Mononuclear cell (primary cell): ENCODE measurements at regions not wholly inside any gene's neighbourhood (a gene's known extent, or its start where the extent isn't known, plus 50 kb on each side); places are given as distances from the start of the nearest gene placed in this dataset.

Experiments
- H3K27me3 ChIP-seq: 2 replicates; pipeline ENCODE4 v1.6.0; 2011; ENCODE audit warnings: low read length, control low read depth; ENCODE audit not compliant: insufficient read depth
- H3K4me1 ChIP-seq: 2 replicates; pipeline ENCODE4 v1.5.1; 2011; ENCODE audit warnings: mild to moderate bottlenecking, low read length, control low read depth; ENCODE audit not compliant: insufficient read depth
- H3K4me3 ChIP-seq: 2 replicates; pipeline ENCODE4 v1.5.1; 2011; ENCODE audit warnings: mild to moderate bottlenecking, low read length, moderate library complexity
- H3K9me3 ChIP-seq: 2 replicates; pipeline ENCODE4 v1.5.1; 2011; ENCODE audit warnings: low read depth, mild to moderate bottlenecking, control low read depth, low read length

DNA sequence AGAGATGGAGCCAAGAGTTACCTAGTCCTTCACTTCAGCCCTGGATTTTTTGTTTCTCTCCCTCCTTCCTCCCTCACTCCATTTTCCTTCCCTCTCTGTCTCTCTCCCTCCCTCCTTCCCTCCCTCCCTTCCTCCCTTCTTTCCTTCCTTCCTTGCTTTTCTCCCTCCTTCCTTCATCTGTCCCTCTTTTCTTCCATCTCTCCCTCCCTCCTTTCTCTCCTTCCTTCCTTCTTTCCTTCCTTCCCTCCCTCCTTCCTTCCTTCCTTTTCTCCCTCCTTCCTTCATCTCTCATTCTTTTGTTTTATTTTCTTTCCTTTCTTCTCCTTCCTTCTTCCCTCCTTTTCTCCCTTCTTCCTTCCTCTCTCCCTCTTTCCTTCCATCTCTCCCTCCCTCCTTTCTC, 283.5 kb downstream of the MAF start:
- Histone ChIP-seq H3K9me3 (no peaks in the 10 kb centered on the region), H3K4me1 (peaks cover 4% of the 10 kb centered on the region), H3K27me3 (peaks cover 6% of the 10 kb centered on the region), H3K4me3 (no peak overlapping the region)

DNA sequence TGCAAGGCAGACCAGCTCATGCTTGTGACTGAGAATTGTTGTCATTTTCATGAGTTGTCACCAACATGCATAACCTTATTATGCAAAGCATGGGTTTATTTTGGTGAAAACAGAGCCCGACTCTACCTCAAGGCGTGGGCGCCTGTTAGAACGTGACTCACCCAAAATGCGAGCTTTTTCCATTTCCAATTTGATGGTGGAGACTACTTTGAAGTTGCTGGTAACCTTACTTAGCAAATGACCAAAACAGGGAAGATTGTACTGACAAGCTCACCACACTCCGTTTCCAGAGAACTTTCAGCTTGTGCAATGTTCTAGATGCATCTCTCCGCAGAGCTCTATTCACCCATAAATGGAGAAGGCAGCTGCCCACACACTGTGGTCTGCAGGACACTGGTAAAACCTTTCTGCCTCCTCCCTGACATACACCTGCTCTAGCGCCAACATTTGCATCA, 284.5 kb downstream of the MAF start:
- H3K9me3 ChIP-seq: no peaks in the 10 kb centered on the region
- no peak overlapping the region for H3K4me3 ChIP-seq
- H3K27me3 ChIP-seq: peaks cover 6% of the 10 kb centered on the region
- peaks cover 4% of the 10 kb centered on the region for H3K4me1 ChIP-seq

- H3K4me1 ChIP-seq: peaks cover 8% of the 10 kb centered on the region
- no peaks in the 10 kb centered on the region for H3K9me3 ChIP-seq
- no peaks in the 10 kb centered on the region for H3K27me3 ChIP-seq
- no peak overlapping the region for H3K4me3 ChIP-seq
Measured at GRCh38 chr16:79312502-79312901, 288.0 kb downstream of the MAF start.

DNA sequence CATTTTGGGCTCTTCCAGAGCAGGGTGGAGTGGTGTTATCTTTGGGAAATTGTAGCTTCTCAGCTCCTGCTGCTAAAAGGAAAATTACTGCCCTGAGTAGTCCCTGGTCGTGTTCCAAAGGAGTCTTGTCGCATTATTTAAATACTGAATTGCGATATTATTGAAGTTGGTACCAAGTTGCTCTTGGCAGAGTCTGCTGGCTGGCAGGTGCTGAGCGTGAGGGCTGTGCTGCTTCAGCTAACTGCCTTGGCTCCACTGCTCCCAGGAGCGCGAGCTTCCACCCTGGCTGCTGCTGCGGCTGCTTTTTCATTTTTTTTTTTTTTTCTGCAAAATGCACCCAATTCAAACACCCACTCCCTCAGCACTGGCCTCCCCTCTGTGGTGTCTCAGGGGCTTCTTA, 289.8 kb downstream of the MAF start:
- no peak overlapping the region for H3K4me3 ChIP-seq
- H3K27me3 ChIP-seq: no peaks in the 10 kb centered on the region
- no peaks in the 10 kb centered on the region for H3K9me3 ChIP-seq
- H3K4me1 ChIP-seq: peaks cover 8% of the 10 kb centered on the region

DNA sequence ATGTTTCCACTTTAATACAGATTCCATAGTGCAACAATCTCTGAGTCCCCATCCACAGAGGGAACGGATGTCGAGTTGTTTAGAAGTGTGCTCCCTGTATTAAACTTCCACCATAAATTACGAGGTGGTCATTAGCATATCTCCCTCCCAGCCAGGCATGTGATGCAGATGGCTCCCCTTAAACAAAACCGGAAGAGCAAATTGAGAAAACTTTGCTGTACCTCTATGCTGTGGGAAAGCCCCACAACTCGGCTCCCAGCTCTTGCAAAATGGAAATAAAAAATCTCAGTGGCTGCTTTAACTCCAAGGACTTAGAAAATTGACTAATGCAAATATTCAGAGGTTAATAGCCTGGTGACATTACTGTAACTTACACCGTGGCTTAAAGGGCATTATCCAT, 290.9 kb downstream of the MAF start:
- H3K4me1 ChIP-seq: peaks cover 6% of the 10 kb centered on the region
- no peaks in the 10 kb centered on the region for H3K9me3 ChIP-seq
- H3K27me3 ChIP-seq: no peaks in the 10 kb centered on the region
- no peak overlapping the region for H3K4me3 ChIP-seq

DNA sequence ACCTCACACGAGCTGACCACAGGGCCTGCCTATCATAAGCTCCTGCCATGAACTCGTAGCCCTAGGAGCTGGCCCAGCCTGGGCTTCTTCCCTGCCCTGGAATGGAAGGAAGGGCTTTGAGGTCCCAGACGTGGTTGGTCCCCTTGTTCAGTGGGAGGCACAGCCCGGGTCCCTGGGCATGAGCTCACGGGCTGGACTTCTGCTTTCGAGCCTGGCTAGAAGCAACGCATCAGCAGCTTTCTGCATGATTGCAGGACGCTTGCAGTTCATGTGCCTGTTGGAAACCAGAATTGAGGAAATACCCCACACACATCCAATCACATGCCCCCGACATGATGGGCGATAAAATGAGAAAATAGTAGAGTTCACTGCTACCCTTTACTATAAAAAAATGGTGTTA, 293.3 kb downstream of the MAF start:
- Histone ChIP-seq H3K27me3 (no peaks in the 10 kb centered on the region), H3K4me1 (peaks cover 5% of the 10 kb centered on the region), H3K4me3 (no peak overlapping the region), H3K9me3 (no peaks in the 10 kb centered on the region)

DNA sequence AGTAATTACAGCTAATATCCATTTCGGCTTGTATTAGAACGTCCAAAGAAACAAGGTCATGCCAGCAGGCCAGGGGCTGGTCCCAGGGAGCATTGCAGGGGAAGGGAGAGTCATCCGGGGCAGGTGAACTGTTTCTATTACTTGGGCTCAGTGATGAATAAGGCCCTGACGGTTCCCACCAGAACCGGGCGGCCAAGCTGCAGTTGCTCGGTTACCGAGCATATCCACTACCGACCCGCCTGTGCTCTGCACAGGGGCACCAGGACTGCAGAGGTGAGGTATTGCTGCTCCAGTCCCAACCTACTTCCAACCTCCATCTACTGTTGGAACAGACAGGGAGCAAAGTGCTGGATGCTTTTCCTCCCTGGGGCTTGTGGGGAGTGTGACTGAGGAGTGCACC, 295.5 kb downstream of the MAF start:
- Histone ChIP-seq H3K9me3 (no peaks in the 10 kb centered on the region), H3K27me3 (no peaks in the 10 kb centered on the region), H3K4me1 (peaks cover 5% of the 10 kb centered on the region), H3K4me3 (no peak overlapping the region)

DNA sequence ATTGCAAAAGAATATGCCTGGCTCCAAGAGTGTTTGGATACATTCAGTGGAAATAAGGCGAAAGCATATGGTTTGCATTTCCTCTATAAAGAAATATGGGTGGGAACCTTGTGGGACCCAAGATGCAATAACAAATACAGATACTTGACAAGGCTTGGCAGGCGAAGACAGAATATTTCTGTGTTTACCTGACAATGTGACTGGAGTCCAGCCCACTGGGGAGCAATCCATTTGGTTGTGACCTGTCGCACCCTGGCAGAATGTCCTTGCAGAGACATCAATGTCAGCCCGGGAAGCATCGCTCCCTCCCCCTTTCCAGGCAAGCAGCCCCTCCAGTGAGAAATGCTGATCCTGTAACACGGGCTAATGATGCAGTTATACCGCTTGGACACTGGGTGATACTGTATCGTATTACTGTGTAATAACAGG, 296.6 kb downstream of the MAF start:
- peaks cover 5% of the 10 kb centered on the region for H3K4me1 ChIP-seq
- H3K9me3 ChIP-seq: no peaks in the 10 kb centered on the region
- H3K4me3 ChIP-seq: no peak overlapping the region
- H3K27me3 ChIP-seq: no peaks in the 10 kb centered on the region

DNA sequence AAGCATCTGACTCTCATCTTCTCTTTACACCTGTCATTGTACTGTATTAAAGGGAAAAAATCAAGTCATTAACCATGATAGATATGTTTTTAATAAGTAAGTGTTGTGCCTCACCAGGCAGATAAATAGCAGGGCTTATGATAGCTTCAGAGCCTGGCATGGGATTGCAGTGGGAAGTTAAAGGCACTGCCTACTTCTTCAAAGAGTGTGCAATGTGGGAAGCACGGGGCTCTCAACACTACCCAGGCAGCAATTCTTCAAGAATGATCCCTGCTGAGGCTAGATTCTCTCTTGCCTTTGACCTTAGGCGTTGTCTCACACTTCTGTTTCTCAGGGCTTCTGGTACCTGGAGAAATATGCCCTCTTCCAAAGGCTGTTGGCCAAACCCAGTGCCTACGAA, 297.3 kb downstream of the MAF start:
- H3K27me3 ChIP-seq: no peaks in the 10 kb centered on the region
- H3K4me1 ChIP-seq: peaks cover 5% of the 10 kb centered on the region
- H3K4me3 ChIP-seq: no peak overlapping the region
- no peaks in the 10 kb centered on the region for H3K9me3 ChIP-seq

DNA sequence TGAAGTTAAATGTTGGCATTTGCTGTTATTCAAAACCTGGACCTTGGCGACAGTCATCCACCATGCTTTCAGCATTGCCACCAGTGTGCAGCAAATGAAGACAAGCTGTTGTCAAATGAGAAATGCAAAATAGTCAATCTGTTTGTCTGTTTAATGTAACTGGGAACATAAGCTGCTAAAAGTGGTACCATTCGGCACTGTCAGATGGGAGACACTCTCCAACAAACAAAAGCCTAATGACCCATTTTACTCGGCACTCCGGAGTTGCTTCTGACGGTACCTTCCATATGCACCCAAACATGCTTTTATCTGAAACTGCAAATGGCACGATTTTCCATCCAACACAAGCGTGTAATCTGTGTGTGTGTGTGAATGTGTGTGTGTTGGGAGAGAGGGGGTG, 297.8 kb downstream of the MAF start:
- no peaks in the 10 kb centered on the region for H3K27me3 ChIP-seq
- H3K4me1 ChIP-seq: peaks cover 2% of the 10 kb centered on the region
- H3K4me3 ChIP-seq: no peak overlapping the region
- H3K9me3 ChIP-seq: no peaks in the 10 kb centered on the region

- peaks cover 4% of the 10 kb centered on the region for H3K4me1 ChIP-seq
- no peaks in the 10 kb centered on the region for H3K9me3 ChIP-seq
- H3K27me3 ChIP-seq: no peaks in the 10 kb centered on the region
Measured at GRCh38 chr16:79301051-79301450, 299.5 kb downstream of the MAF start.

DNA sequence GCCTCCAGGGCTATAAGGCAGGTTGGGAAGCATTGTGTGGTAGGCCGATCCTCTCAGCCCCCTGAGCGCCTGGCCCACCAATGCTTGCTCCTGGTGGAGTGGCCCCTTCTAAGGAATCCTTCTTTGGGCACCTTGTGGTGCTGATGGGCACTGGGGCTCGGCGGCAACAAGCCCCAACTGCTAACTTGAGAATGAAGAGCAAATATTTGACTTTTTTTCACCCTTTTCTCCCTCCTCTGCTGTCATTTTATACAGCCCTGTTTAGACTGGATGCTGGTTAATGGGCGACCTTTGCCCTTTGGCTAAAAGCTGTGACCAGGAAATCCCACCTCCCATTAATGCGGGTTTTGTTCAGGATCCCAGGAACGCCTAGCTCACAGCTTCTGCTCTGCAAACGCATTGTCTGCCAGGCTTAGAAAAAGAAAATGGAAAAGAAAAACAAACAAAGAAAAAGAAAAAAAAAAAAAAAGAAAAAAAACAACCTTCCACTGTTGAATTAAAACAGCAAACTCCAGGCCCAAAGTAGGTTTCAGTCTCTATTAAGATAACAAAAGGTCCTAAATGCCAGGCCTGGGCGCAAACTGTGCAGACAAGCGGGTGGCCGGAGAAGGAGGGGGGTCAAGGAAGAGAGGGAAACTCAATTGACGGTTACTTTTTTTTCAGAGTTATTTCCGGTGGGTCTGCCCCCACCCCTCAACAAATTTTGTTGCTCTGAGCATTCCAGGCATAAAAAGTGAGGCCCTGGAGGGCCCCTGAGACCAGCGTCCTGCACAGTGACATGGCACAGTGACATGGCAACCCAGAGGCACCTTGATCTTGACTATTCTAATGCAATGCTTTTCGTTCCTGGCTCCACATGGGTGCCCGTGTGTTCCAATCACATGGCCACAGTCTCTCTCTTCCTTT, 301.4 kb downstream of the MAF start:
- Histone ChIP-seq H3K9me3 (no peaks in the 10 kb centered on the region), H3K4me1 (peaks cover 7% of the 10 kb centered on the region), H3K4me3 (no peak overlapping the region), H3K27me3 (no peaks in the 10 kb centered on the region)

More at GRCh38 chr16:79301051-79301450, 299.5 kb downstream of the MAF start:
- H3K4me3 ChIP-seq: no peak overlapping the region

GRCh38 chr16:79298476-79298875, 302.1 kb downstream of the MAF start:
- no peak overlapping the region for H3K4me3 ChIP-seq
- H3K27me3 ChIP-seq: no peaks in the 10 kb centered on the region

GRCh38 chr16:79297805-79298204, 302.7 kb downstream of the MAF start:
- Histone ChIP-seq H3K9me3 (no peaks in the 10 kb centered on the region), H3K4me3 (no peak overlapping the region), H3K27me3 (no peaks in the 10 kb centered on the region), H3K4me1 (peaks cover 12% of the 10 kb centered on the region)

More at GRCh38 chr16:79298476-79298875, 302.1 kb downstream of the MAF start:
- Histone ChIP-seq H3K4me1 (peaks cover 12% of the 10 kb centered on the region), H3K9me3 (no peaks in the 10 kb centered on the region)

DNA sequence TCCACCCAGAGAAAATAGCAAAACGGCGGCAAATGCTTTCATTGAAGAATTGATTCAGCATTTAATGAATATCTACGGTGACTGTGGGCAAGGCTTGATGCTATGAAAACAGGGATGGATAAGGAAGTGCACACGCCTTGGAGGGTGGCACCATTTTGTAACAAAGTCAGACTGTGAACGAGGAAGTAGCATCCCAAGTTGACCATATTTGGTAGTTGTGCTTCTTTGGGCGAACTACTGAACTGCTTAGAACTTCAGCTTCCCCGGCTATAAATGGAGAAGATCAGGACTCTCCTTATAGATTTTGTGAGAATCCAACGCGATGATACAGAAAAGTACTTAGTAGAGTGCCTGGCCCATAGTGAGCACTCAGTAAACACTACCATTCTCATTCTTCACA, 303.2 kb downstream of the MAF start:
- H3K4me3 ChIP-seq: no peak overlapping the region
- no peaks in the 10 kb centered on the region for H3K9me3 ChIP-seq
- no peaks in the 10 kb centered on the region for H3K27me3 ChIP-seq
- peaks cover 12% of the 10 kb centered on the region for H3K4me1 ChIP-seq

- Histone ChIP-seq H3K4me3 (no peak overlapping the region), H3K9me3 (no peaks in the 10 kb centered on the region), H3K27me3 (no peaks in the 10 kb centered on the region), H3K4me1 (peaks cover 12% of the 10 kb centered on the region)
Measured at GRCh38 chr16:79296491-79296890, 304.0 kb downstream of the MAF start.
